ENCODE measurements at regions not wholly inside any gene's neighbourhood (a gene's known extent, or its start where the extent isn't known, plus 50 kb on each side); places are given as distances from the start of the nearest gene placed in this dataset.

DNA sequence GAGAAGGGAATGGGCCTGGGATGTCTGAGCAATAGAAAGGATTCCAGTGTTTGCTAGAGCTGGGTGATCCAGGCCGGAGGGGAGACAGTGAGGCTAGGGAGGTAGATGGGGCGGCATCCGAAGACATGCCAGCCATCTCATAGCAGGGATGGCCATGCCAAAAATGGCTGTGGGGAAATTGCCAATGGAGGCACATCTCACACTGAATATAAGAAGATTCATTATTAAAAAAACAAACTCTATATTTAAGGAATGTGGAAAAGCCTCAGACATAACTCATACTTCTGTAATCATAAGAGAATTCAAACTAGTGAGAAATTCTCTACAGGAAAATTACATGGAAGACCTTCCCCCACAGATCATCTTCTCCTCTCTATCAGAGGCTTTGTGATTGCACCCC is 289.2 kb downstream of the FGF9 start:
- Histone ChIP-seq H3K9me3 (peaks cover 0 to 4% (median 1%) of the 10 kb centered on the region in 4 donors), H3K4me1 (no peaks in the 10 kb centered on the region), H3K27ac (no peak overlapping the region), H3K36me3 (no peaks in the 10 kb centered on the region), H3K27me3 (no peaks in the 10 kb centered on the region), H3K4me3 (no peak overlapping the region)
- TF ChIP-seq POLR2A (IDR thresholded peaks at IDR 0.05) (no peak), EP300 (IDR thresholded peaks at IDR 0.05) (no peak), POLR2AphosphoS5 (IDR thresholded peaks at IDR 0.05) (no peak)
- DNase-seq, result no peak
- 91 to 98% methylated on average over 3 of the region's 3 CpGs for WGBS, 2 donors
- intact Hi-C loops (cut with DNase I), result no loop called here

DNA sequence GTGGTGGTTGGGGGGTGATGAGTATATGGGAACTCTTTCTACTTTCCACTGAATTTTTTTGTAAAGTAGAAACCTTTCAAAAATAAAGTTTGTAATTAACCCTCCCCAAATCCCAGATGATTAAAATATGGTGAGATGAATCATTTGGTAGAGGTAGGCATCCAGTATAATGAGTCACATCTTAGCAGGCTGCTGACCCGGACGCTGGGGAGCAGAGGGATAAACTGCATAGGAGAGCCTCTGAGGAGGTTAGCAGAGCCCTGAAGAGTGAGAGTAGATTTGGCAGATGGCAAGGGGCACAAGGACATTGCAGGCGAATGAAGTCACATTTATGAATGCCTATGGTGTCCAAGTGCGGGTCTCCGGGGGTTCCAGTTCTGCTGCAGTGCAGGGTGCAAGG is 293.8 kb downstream of the FGF9 start:
- Histone ChIP-seq H3K36me3 (no peaks in the 10 kb centered on the region), H3K4me3 (no peak overlapping the region), H3K9me3 (peaks cover 0 to 4% (median 1%) of the 10 kb centered on the region in 4 donors), H3K27ac (no peak overlapping the region), H3K4me1 (no peaks in the 10 kb centered on the region), H3K27me3 (no peaks in the 10 kb centered on the region)
- 72 to 91% methylated on average over 5 of the region's 5 CpGs for WGBS, 2 donors
- TF ChIP-seq EP300 (IDR thresholded peaks at IDR 0.05) (no peak), POLR2A (IDR thresholded peaks at IDR 0.05) (no peak), POLR2AphosphoS5 (IDR thresholded peaks at IDR 0.05) (no peak)
- TF ChIP-seq, protein P1, sequence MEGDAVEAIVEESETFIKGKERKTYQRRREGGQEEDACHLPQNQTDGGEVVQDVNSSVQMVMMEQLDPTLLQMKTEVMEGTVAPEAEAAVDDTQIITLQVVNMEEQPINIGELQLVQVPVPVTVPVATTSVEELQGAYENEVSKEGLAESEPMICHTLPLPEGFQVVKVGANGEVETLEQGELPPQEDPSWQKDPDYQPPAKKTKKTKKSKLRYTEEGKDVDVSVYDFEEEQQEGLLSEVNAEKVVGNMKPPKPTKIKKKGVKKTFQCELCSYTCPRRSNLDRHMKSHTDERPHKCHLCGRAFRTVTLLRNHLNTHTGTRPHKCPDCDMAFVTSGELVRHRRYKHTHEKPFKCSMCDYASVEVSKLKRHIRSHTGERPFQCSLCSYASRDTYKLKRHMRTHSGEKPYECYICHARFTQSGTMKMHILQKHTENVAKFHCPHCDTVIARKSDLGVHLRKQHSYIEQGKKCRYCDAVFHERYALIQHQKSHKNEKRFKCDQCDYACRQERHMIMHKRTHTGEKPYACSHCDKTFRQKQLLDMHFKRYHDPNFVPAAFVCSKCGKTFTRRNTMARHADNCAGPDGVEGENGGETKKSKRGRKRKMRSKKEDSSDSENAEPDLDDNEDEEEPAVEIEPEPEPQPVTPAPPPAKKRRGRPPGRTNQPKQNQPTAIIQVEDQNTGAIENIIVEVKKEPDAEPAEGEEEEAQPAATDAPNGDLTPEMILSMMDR (IDR thresholded peaks at IDR 0.05), result no peak
- no peak for DNase-seq
- intact Hi-C loops (cut with DNase I), result no loop called here

DNA sequence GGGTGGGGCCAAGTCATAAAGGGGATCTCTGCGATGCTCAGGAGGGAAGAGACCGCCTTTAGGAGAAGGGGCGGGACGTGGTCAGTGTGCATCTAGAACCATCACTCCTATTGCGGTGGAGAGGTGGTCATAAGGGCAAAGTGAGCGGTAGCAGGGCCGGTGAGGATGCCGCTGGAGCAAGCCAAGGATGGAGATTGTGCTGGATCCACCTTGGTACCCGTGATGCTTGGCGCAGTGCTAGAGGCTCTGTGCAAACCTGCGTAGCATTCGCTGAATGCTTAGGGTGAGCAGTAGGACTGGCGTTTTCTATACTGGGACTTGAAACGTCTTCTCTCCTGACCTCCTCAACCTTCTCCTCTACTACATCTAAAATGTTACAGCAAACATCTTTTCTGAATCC is 294.2 kb downstream of the FGF9 start:
- 92 to 93% methylated on average over 14 of the region's 14 CpGs for WGBS, 2 donors
- Histone ChIP-seq H3K36me3 (no peaks in the 10 kb centered on the region), H3K27ac (no peak overlapping the region), H3K4me1 (no peaks in the 10 kb centered on the region), H3K9me3 (peaks cover 0 to 4% (median 1%) of the 10 kb centered on the region in 4 donors), H3K4me3 (no peak overlapping the region), H3K27me3 (no peaks in the 10 kb centered on the region)
- TF ChIP-seq POLR2A (IDR thresholded peaks at IDR 0.05), result no peak
- TF ChIP-seq EP300 (IDR thresholded peaks at IDR 0.05), result no peak
- TF ChIP-seq POLR2AphosphoS5 (IDR thresholded peaks at IDR 0.05), result no peak
- TF ChIP-seq, protein P1 (IDR thresholded peaks at IDR 0.05), result no peak
- no peak for DNase-seq
- intact Hi-C loops (cut with DNase I), result no loop called here

DNA sequence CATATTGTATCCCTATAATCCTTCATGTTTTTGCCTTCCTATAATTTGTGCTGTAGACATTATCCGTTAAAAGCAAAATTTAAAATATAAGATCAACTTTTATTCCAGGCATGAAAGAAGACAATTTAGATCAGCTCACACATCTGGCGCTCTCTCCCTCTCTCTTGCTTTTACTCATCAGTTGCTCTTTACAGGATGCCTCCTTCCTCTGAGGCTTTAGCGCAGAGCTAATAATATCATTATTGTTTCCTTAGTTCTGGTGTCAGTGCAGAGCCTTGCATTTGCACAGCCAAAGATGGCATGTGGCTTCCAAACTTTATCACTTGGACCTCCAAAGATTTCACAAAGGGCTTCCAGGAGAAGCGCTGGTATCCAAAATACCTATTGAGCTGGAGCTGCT is 295.1 kb downstream of the FGF9 start:
- no peak for DNase-seq
- no peak overlapping the region for H3K27ac ChIP-seq
- H3K36me3 ChIP-seq, result no peaks in the 10 kb centered on the region
- no peaks in the 10 kb centered on the region for H3K27me3 ChIP-seq
- peaks cover 0 to 4% (median under 1%) of the 10 kb centered on the region in 4 donors for H3K9me3 ChIP-seq
- intact Hi-C loops (cut with DNase I), result no loop called here
- 86 to 94% methylated on average over 4 of the region's 4 CpGs for WGBS, 2 donors
- TF ChIP-seq EP300 (IDR thresholded peaks at IDR 0.05), result no peak
- no peak for TF ChIP-seq POLR2A (IDR thresholded peaks at IDR 0.05)
- TF ChIP-seq, protein P1 (IDR thresholded peaks at IDR 0.05), result no peak
- no peak for TF ChIP-seq POLR2AphosphoS5 (IDR thresholded peaks at IDR 0.05)
- H3K4me3 ChIP-seq, result no peak overlapping the region
- no peaks in the 10 kb centered on the region for H3K4me1 ChIP-seq

DNA sequence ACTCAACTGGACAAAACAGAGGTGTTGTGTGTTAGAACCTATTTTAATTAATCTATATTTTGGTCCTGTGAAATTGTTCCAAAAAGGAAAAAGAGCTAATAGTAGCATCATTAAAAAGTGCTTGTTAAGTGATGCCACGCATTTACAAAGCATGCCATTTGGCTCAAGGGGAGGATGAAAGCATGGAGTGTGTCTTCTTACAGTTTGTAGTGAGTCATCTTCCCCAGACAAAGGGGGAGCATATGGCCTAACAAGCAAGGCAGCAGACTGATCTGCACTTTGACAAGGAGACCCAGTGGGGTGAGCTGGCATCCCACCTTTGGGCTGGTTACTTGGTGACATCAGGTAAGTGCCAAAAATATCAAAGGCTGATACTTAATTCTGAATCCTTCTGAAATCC is 297.0 kb downstream of the FGF9 start:
- Histone ChIP-seq H3K36me3 (no peaks in the 10 kb centered on the region), H3K4me3 (no peak overlapping the region), H3K4me1 (no peaks in the 10 kb centered on the region), H3K9me3 (no peaks in the 10 kb centered on the region), H3K27me3 (no peaks in the 10 kb centered on the region), H3K27ac (no peak overlapping the region)
- intact Hi-C loops (cut with DNase I), result no loop called here
- DNase-seq, result no peak
- 73 to 90% methylated on average over 1 of the region's 1 CpG for WGBS, 2 donors
- no peak for TF ChIP-seq EP300 (IDR thresholded peaks at IDR 0.05)
- TF ChIP-seq POLR2A (IDR thresholded peaks at IDR 0.05), result no peak
- TF ChIP-seq POLR2AphosphoS5 (IDR thresholded peaks at IDR 0.05), result no peak
- TF ChIP-seq, protein P1 (IDR thresholded peaks at IDR 0.05), result no peak
